ENCODE measurements at regions not wholly inside any gene's neighbourhood (a gene's known extent, or its start where the extent isn't known, plus 50 kb on each side); places are given as distances from the start of the nearest gene placed in this dataset.

- no peak for DNase-seq
Measured at GRCh38 chr2:45337481-45337880, 273.6 kb downstream of the SRBD1 start.

- no peak for DNase-seq
Measured at GRCh38 chr2:45334205-45334604, 276.9 kb downstream of the SRBD1 start.

- DNase-seq: no peak
Measured at GRCh38 chr2:45332567-45332966, 278.5 kb downstream of the SRBD1 start.

DNA sequence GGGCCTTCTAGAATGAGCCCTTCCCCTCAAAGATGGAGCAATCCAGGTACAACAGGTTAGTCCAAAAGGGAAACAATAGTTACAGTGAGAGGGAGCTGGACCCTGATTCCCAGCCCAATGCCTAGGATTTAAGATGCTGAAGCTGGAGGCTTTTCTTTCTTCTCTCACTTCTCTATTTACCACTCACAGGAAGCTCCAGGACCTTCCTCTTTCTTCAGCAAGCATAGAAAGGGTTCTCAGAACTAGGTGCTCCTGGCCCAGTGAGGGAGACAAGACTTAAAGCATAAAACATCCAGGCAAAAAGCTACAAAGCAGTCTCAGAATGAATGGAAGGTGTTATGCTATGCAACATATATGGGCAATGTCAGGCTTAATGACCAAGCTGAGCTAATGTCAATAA, 279.0 kb downstream of the SRBD1 start:
- no peak for DNase-seq

DNA sequence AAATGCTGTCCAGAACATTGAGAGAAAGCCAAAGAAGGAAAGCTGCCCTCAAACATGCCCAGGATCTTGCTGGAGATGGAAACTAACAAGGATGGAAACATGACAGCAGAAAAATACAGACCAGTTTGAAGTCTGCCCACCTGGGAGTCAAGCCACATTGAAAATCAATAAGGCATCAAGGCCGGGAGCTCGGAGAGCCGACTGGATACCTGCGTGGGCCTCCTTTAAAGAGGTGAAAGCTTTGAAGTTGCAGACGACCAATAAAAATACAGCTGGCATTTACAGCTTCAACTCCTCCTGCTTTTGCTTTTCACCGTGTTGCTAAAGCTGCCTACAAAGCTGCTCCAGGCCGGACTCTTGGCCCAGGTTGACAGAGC, 279.7 kb downstream of the SRBD1 start:
- no peak for DNase-seq

DNA sequence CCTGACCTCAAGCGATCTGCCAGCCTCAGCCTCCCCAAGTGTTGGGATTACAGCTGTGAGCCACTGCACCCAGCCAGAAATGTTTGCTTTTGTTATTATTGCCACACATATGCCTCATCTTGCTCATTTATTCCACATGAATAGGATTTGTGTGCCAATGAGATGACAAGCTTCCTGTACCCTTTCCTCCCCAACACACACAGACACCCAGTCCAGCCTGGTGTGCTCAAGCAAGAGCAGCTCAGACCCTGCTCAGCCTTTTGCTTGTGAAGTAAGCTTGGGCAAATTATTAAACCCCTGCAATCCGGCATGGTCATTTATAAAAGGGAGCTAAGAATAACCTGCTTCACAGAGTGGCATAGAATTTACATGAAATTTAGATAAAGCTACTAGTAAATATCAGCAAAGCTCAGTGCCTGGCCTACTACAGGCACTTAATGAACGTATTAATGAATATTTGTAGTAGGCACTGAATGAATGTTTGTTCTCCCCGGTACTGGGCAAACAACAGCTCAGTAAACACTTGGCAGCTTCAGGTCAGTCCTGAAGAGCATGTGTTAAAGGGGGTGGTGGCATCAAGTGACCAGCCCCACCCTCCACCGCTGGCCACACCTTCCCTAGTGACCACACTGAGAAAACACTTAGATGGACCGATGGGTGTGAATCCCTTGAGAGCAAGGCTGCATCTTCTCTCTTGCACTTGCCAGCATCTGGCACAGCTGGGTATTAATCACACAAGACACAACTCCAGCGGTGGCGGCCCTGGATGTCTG, 280.2 kb downstream of the SRBD1 start:
- no peak for DNase-seq

DNA sequence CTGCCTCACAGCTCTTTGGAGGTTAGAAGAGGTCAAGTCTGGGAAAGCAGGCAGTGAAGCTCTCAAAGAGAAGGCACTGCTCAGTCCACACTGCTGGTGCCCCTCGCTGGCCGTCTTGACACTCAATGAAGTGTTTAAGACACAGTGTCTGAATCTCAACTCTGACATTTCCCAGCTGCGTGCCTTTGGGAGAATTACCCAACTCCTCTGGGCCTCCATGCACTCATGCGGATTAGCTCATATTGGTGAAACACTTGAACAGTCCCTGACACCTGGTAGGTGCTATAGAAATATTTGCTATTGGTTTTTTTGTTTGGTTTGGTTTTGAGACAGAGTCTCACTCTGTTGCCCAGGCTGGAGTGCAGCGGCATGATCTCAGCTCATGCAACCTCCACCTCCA, 281.0 kb downstream of the SRBD1 start:
- no peak for DNase-seq

DNA sequence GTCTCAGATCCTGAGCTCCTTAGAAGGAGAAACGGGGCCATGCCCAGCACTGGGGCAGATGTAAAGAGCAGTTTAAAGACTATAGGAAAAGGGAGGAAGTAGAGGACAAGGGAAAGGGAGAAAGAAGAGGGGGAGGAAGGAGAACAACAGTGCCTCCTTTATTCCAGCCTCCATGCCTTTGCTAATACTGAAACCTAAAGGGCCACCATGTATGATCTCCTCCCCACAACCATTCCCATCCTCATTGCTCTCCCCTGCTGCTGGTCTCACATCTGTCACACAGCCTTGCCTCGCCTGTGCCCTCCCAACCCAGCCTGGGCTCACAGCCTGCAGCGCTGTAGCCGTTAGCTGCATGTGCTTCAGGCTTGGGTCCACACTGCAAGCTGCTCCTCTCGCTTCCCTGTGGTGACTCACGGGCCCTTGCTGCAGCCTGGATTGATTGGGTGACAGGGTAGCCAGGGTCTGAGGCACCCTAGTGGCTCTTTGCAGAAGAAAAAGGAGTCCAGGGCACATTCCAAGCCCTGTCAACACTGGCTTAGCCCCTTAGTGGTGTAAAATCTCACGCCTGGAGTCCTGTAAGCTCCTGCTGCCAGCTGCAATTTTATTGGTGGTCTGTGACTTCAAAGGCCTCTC, 281.9 kb downstream of the SRBD1 start:
- no peak for DNase-seq

- DNase-seq: no peak
Measured at GRCh38 chr2:45328264-45328870, 282.7 kb downstream of the SRBD1 start.

DNA sequence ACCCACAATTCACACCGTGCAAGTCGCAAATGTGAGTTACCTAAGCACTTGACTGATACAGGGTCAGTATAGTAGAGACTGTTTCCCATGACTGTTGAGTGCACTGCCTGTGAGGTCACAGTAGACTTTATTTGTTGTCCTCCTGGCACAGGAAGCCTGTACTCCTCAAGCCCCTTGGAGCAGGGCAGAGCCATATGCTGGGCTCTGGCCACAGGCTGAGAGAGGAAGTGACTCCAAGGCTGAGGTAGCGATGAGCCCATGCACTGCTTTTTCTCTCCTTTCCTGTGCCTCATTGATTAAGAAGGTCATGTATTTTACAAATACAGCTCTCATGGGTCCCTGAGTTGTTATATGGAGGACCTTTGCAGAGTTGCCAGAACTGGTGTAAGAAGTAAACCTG, 287.7 kb downstream of the SRBD1 start:
- DNase-seq: no peak

DNA sequence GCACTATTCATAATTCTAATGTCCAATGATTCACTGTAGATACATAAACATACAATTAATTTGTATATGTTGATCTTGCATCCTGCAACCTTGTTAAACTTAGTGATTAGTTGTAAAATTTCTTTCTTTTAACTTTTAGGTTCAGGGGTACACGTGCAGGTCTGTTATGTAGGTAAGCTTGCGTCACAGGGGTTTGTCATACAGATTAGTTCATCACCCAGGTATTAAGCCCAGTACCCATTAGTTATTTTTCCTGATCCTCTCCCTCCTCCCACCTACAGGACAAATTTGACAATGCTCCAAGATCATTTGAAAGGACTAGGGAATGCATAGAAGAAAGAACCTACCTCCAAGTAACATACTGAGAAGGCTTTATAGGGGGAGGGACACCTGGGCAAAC, 290.1 kb downstream of the SRBD1 start:
- no peak for DNase-seq

DNA sequence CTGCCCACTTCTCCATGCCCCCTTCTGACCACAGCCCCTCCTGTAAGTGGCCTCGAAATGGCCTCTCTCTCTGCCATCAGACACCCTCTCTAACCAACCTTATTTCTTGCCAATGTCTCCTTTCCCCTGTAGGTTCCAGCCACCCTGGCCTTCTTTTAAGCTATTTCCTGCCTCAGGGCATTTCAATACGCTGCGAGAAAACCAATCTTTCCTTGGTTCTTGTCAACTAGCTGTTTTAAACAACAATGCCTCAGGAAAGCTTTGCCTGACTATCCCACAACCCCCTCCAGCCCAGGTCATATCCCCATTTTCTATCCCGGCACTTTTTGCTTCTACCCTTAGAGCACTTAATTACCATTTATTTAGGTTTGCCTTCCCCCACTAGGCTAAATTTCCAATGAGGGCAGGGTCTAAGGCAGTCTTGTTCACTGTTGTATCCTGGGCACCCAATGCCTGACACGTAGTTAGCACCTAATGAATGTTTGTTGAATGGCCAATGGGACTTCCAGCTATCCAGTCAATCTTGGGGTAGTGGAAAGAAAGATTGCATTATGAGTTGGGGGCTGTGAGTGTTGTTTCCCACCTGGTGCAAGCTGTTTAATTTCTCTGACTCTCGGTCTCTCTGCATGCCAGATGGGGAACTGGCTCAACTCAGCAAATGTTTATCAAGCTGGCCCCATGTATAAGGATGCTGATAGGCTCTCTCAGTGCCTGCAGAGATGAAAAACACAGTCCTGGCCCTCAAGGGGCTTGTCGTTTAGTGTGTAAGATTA, 291.2 kb downstream of the SRBD1 start:
- no peak for DNase-seq

- DNase-seq: no peak
Measured at GRCh38 chr2:45318686-45319085, 292.4 kb downstream of the SRBD1 start.

- no peak for DNase-seq
Measured at GRCh38 chr2:45316576-45317338, 294.3 kb downstream of the SRBD1 start.

DNA sequence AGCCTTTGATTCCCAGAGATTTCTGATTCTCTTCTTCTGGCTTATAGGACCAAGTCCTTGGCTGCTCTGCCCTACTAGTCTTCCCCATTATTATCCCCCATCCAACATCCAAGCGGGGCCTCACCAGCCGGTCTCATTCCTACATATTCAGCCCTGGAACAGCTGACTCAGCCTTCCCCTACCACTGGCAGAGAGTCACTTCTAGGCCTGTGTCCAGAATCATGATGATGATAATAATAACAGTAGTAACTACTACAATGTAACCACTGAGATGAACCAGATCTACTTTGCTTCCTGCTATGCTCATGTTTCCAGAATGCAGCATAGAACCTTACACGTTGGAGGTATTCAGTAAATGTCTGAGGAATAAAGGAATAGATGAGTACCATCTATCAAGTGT, 295.2 kb downstream of the SRBD1 start:
- no peak for DNase-seq

DNA sequence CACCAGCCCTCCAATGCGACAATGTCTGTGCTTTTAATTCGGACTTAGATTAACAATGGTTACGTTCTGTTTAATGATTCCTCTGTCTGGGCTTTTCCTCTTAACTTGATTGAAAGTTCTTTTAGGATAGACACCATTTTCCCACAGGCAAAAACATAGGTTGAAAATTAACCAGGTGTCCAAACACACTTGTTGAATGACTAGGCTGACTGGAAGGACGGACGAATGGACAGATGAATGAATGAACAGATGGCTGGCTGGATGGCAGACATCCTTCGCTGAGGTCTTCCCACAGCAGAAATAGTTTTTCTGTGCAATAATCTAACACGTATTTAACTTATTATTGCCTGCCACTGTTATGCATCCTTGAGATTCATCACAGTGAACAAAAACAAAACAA, 298.8 kb downstream of the SRBD1 start:
- no peak for DNase-seq

DNA sequence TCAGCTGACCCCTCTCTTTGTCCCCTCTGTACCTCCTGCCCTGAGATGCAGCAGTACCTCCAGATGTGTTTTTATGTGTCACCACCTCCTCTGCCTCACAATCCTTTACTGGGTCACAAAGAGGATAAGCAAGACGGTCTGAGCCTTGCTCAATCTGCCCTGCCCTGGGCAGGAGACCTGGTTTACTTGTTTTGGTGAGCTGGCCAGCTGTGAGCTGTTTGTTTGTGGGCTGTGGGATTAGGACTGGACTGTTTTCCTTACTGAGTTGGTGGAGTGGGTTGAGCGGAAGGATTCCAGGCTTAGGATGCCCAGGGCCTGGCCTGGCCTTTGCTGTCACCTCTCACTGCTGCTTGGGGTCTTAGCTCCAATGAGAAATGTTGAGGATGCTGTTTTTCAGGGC, 299.5 kb downstream of the SRBD1 start:
- DNase-seq: no peak

DNA sequence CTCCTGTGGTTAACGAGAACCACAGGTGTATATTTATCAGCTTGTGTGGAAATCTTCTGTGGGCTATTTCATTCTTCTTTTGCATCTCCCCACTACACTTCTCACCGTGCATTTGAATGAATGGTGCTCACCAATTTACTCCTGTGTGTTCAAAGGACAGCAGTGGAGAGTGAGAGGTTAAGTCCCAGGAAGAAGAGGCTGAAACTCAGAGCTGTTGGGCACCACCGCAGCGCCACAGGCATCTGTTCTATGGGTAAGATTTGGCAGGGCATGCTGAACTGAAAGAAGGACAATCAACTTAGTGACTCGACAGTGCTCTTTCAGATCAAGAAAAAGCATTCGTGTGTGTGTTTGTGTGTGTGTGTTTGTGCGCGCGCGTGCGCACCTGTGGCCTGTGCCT, 297.9 kb upstream of the SIX2 start:
- no peak for DNase-seq

- no peak for DNase-seq
Measured at GRCh38 chr2:45305599-45305998, 296.3 kb upstream of the SIX2 start.

- no peak for DNase-seq
Measured at GRCh38 chr2:45303417-45304202, 294.4 kb upstream of the SIX2 start.

DNA sequence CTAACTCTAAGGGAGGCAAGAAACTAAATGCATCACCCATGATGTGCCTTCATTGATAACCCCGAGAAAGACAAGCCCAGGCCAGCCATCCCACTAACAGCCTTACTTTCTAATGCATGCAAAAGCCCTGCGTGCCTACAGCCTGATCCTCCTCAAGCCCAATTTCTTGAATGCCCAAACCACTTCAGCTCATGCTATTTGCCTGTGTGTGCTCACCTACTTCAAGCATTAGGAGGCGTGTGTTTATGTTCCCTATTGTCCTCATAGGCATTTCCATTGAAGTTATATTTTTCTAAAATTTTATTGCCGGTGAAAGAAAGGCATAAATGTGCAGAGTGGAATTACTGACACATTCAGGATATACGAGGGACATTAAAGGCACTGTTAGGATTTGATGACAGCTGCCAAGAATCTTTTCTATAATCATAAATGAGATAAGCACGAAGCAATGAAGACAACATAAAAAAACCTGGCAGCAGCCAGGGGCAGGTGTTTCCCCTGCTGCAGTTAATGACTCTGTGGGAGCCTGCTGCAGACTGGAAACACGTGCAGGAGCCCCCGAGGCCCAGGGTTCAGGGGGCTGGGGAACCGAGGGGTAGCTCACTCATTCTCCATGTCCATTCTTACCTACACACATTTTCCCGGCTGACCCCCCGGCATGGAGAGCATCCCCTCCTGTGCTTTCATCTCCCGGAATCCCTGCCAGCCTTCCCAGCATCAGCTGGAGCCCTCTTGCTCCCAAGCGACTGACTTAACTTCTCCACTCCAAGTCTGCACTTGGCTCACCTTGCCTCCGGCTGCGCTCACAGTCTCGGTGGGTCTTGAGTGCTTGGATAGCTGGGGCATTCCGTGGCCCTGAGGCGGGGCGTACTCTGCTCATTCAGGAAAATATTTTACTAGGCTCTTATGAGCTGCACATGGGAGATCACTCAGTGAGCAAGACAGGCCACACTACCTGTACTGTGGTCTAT, 292.3 kb upstream of the SIX2 start:
- no peak for DNase-seq
